SK-N-SH (cell line): ENCODE measurements at regions not wholly inside any gene's neighbourhood (a gene's known extent, or its start where the extent isn't known, plus 50 kb on each side); places are given as distances from the start of the nearest gene placed in this dataset.

Experiments used
- CTCF ChIA-PET: fragments of 300-600, 350-600 bp; formaldehyde crosslinking; extraction: SDS; loops from one replicate; lab custom pipeline; 2021; lab: Yijun Ruan, JAX
- POLR2A ChIA-PET: fragments of 350-600 bp; sonication (Branson Sonifier 250); formaldehyde crosslinking; extraction: SDS; loops from one replicate; lab custom pipeline; 2020; ENCODE audit warnings: antibody characterized with exemption, inconsistent platforms; lab: Yijun Ruan, JAX
- DNase-seq: peaks from one replicate; pipeline ENCODE4 v3.0.0; 2012
- H2AFZ ChIP-seq: fragments of 200-600 bp; sonication (generic); 2 replicates; pipeline ENCODE4 v1.8.1; 2016; ENCODE audit warnings: antibody characterized with exemption, mild to moderate bottlenecking, low read depth
- H3F3A ChIP-seq: fragments of 200-600 bp; sonication (generic); replicated peaks from 2 replicates; pipeline ENCODE3; 2016; ENCODE audit warnings: antibody characterized with exemption, mild to moderate bottlenecking; ENCODE audit not compliant: insufficient read depth
- H3K27ac ChIP-seq, 2 experiments: fragments of 200-500 bp in 1 of 2; fragments of 200-600 bp in 1 of 2; sonication (Bioruptor generic) in 1 of 2; sonication (generic), shearing (Covaris generic) in 1 of 2; 2 replicates each; pipeline versions ENCODE4 v1.5.1 to v1.6.1; 2014 to 2016; ENCODE audit warnings: low read depth in 2 of 2, inconsistent platforms in 1 of 2, low read length in 1 of 2, mild to moderate bottlenecking in 1 of 2, mixed read lengths in 1 of 2
- H3K27me3 ChIP-seq: fragments of 200-600 bp; sonication (generic), shearing (Covaris generic); 2 replicates; pipeline ENCODE4 v1.6.1; 2016; ENCODE audit warnings: mixed run types; ENCODE audit not compliant: insufficient read depth
- H3K36me3 ChIP-seq, 2 experiments: fragments of 200-500 bp in 1 of 2; fragments of 200-600 bp in 1 of 2; sonication (Bioruptor generic) in 1 of 2; sonication (generic) in 1 of 2; replicated peaks in 1 of 2; 2 replicates each; pipeline versions ENCODE3 to v1.5.1; 2014 to 2016; ENCODE audit warnings: low read length in 1 of 2, mild to moderate bottlenecking in 1 of 2; ENCODE audit not compliant: insufficient read depth in 2 of 2, control insufficient read depth in 1 of 2
- H3K4me1 ChIP-seq, 2 experiments: fragments of 200-500 bp in 1 of 2; fragments of 200-600 bp in 1 of 2; sonication (Bioruptor generic) in 1 of 2; sonication (generic), shearing (Covaris generic) in 1 of 2; 2 replicates each; pipeline versions ENCODE4 v1.5.1 to v1.6.1; 2014 to 2016; ENCODE audit warnings: low read depth in 1 of 2, low read length in 1 of 2, mixed run types in 1 of 2; ENCODE audit not compliant: insufficient read depth in 2 of 2, control insufficient read depth in 1 of 2
- H3K4me2 ChIP-seq: fragments of 200-600 bp; sonication (generic), shearing (Covaris generic); 2 replicates; pipeline ENCODE4 v1.6.1; 2017; ENCODE audit warnings: mixed run types
- H3K4me3 ChIP-seq, 2 experiments: fragments of 200-500 bp in 1 of 2; fragments of 200-600 bp in 1 of 2; sonication (Bioruptor generic) in 1 of 2; sonication (generic), shearing (Covaris generic) in 1 of 2; 2 replicates each; pipeline versions ENCODE4 v1.5.1 to v1.8.1; 2014 to 2016; ENCODE audit warnings: low read depth in 2 of 2, inconsistent platforms in 1 of 2, low read length in 1 of 2, mild to moderate bottlenecking in 1 of 2, mixed read lengths in 1 of 2, moderate library complexity in 1 of 2
- H3K79me2 ChIP-seq: fragments of 200-600 bp; sonication (generic); 2 replicates; pipeline ENCODE4 v1.8.1; 2017; ENCODE audit warnings: mild to moderate bottlenecking; ENCODE audit not compliant: insufficient read depth
- H3K9ac ChIP-seq: fragments of 200-600 bp; sonication (generic); 2 replicates; pipeline ENCODE4 v1.6.1; 2017; ENCODE audit warnings: mixed run types
- H3K9me2 ChIP-seq: fragments of 200-600 bp; sonication (generic); 2 replicates; pipeline ENCODE4 v1.6.1; 2017; ENCODE audit warnings: mixed run types
- H3K9me3 ChIP-seq: fragments of 200-600 bp; sonication (generic); 2 replicates; pipeline ENCODE4 v1.6.1; 2017; ENCODE audit warnings: mixed run types, mild to moderate bottlenecking, moderate library complexity
- H4K20me1 ChIP-seq: fragments of 200-600 bp; sonication (generic); 2 replicates; pipeline ENCODE4 v1.6.1; 2017; ENCODE audit warnings: mild to moderate bottlenecking, mixed run types; ENCODE audit not compliant: insufficient read depth
- CHD2 ChIP-seq: fragments of 150-350 bp; IDR thresholded peaks from 2 replicates; pipeline ENCODE4 v1.6.1; 2018; ENCODE audit warnings: low read length; ENCODE audit not compliant: partially characterized antibody
- CTCF ChIP-seq: fragments of 200-600 bp; sonication (generic); IDR thresholded peaks from 2 replicates; pipeline ENCODE4 v1.6.1; 2017; ENCODE audit warnings: antibody characterized with exemption, mild to moderate bottlenecking, moderate library complexity
- ELF1 ChIP-seq: IDR thresholded peaks from 2 replicates; pipeline ENCODE4 v1.4.0; 2012
- EP300 ChIP-seq, 2 experiments: IDR thresholded peaks; 2 replicates each; pipeline versions ENCODE4 v1.4.0 to v1.6.1; 2012; ENCODE audit warnings: borderline replicate concordance in 1 of 2, low read depth in 1 of 2, low read length in 1 of 2
- FOXJ3 ChIP-seq: sonication (generic); formaldehyde crosslinking; IDR thresholded peaks from 2 replicates; pipeline ENCODE4 v1.5.1; 2020; ENCODE audit warnings: mild to moderate bottlenecking, missing genetic modification reagents
- GATA2 ChIP-seq: sonication (generic); formaldehyde crosslinking; IDR thresholded peaks from 2 replicates; pipeline ENCODE4 v1.5.0; 2020; ENCODE audit warnings: mild to moderate bottlenecking, missing genetic modification reagents
- MXI1 ChIP-seq: IDR thresholded peaks from 2 replicates; pipeline ENCODE4 v1.6.1; 2012; ENCODE audit warnings: mild to moderate bottlenecking, low read depth, low read length, improper control_type of control experiment
- NRF1 ChIP-seq: IDR thresholded peaks from 2 replicates; pipeline ENCODE4 v1.6.1; 2012; ENCODE audit warnings: low read depth, mild to moderate bottlenecking, low read length
- RCOR1 ChIP-seq: fragments of 150-350 bp; IDR thresholded peaks from 2 replicates; pipeline ENCODE4 v1.6.1; 2017; ENCODE audit warnings: antibody characterized with exemption, low read length
- REST ChIP-seq: IDR thresholded peaks from 2 replicates; pipeline ENCODE4 v1.6.1; 2012; ENCODE audit warnings: mild to moderate bottlenecking, low read depth, low read length, moderate library complexity
- SIN3A ChIP-seq: IDR thresholded peaks from 2 replicates; pipeline ENCODE4 v1.6.1; 2012; ENCODE audit warnings: low read depth, mild to moderate bottlenecking, low read length, moderate library complexity, borderline replicate concordance
- TAF1 ChIP-seq: IDR thresholded peaks from 2 replicates; pipeline ENCODE4 v1.6.1; 2012; ENCODE audit warnings: low read depth, mild to moderate bottlenecking, low read length, moderate library complexity, borderline replicate concordance
- TEAD4 ChIP-seq: IDR thresholded peaks from 2 replicates; pipeline ENCODE4 v1.4.0; 2012; ENCODE audit warnings: mild to moderate bottlenecking, borderline replicate concordance; ENCODE audit not compliant: insufficient read depth
- USF1 ChIP-seq: IDR thresholded peaks from 2 replicates; pipeline ENCODE4 v1.4.0; 2012; ENCODE audit warnings: low read depth, borderline replicate concordance
- ZBTB33 ChIP-seq: IDR thresholded peaks from 2 replicates; pipeline ENCODE4 v1.4.0; 2012; ENCODE audit warnings: low read depth, borderline replicate concordance
- WGBS: methylation state at CpG from one replicate; pipeline ENCODE4 v1.1.6; 2017; ENCODE audit warnings: low lambda C conversion rate; 5-methylcytosine and 5-hydroxymethylcytosine counted together

GRCh38 chr7:25754333-25754732, 397.7 kb upstream of the NFE2L3 start:
- Histone ChIP-seq H3K36me3 (no peaks in the 10 kb centered on the region), H3K9ac (no peak overlapping the region), H3K9me2 (no peaks in the 10 kb centered on the region), H3K9me3 (no peaks in the 10 kb centered on the region), H2AFZ (no peak overlapping the region), H3K79me2 (no peaks in the 10 kb centered on the region), H3F3A (no peaks in the 10 kb centered on the region), H3K4me3 (no peak overlapping the region), H3K4me1 (peaks cover 0 to 2% of the 10 kb centered on the region in 2 experiments; a peak in 1 of 4 replicates), H3K27me3 (no peaks in the 10 kb centered on the region), H4K20me1 (no peaks in the 10 kb centered on the region), H3K27ac (no peak overlapping the region), H3K4me2 (no peak overlapping the region)
- CTCF ChIA-PET: interaction anchor here (1.4 kb wide), 1 partner anchor 9 kb away, joined by 3 read pairs; no protein-coding TSS in a partner anchor
- no peak for DNase-seq
- TF ChIP-seq SIN3A (no peak), MXI1 (no peak), CTCF (no peak), TAF1 (no peak), FOXJ3 (CRISPR knock-in tag) (no peak), RCOR1 (no peak), NRF1 (no peak), USF1 (no peak), TEAD4 (no peak), CHD2 (no peak), ELF1 (no peak), ZBTB33 (no peak), GATA2 (CRISPR knock-in tag) (no peak), EP300 (IDR thresholded peaks at IDR 0.05; ENCODE audit: borderline replicate concordance in 1 of 2, low read depth in 1 of 2, low read length in 1 of 2) (no peak), REST (no peak)
- WGBS: 36% methylated on average over 7 of the region's 7 CpGs
- POLR2A ChIA-PET: no interaction called here
